ENCODE measurements at regions not wholly inside any gene's neighbourhood (a gene's known extent, or its start where the extent isn't known, plus 50 kb on each side); places are given as distances from the start of the nearest gene placed in this dataset.

DNA sequence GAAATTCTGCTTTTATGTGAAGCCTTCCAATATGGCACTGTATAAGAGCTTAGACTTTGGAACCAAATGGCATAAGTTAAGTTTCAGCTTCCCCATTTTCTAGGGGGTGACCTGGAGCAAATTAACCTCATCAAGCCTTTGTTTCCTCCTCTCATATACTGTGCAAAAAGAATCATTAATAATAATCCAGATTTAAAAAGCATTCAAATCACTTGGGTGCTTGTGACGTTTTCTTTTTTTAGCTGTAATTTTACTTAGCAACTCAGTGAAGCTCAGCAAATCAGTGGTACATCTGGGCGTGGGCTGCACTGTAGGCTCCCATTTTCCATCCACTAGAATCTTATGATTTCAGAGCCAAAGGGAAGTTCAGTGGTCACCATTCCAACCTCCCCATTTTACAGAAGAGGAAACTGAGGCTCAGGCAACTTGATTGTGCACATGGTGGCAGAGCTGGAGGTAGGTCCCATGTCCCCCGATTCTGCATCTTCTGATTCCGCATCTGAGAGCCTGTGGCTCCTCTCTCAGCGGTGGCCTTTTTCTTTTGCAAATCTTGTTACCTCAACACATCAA is 131.2 kb downstream of the SNAPC1 start:
- no peak for DNase-seq

DNA sequence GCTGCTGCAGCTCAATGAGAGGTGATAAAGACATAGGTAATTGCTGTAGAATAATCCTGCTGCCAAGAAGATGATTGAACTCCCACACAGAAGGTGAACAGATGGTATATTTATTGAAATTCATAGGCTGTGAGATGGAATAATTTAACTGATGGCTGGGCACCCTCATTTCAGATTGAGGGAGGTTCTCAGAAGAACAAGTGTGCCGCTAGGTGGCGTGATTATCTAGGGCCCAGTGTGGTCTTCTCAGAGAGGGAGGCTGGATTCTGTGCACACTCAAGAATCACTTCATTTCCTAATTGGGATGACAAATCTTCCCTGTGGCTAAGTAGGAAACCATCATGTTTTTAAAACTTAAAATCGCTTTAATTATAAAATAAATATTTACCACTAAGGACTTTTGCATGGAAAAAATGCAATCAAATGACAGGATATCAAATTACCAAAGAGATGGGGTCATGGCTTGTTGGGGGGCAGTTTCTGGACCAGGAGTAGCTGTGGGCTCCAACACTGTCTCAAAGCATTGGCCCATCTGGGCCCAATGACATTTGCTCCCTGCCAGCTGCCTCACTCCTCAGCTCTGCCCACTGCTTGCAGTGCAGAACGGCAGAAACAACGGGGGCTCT is 132.3 kb downstream of the SNAPC1 start:
- peak; percentile 50 for DNase-seq

DNA sequence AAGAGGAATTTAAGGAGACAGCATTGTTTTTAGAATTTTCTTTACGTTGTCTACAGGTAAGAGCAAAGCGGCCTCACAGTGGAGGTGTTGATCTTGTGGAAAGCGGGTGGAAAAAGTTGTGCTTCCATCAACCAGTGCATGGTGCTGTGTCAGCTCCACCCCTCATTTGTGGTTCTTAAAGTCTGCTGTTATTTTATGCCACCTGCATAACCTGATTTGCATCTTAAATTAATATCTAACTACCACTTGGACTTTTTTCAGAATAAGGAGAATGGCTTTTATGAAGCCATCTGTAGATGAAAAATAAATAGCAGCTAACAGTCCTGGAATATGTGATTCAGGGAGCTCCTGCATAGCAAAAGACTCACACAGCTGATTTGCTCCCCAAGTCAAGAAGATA is 135.1 kb downstream of the SNAPC1 start:
- DNase-seq, result no peak

DNA sequence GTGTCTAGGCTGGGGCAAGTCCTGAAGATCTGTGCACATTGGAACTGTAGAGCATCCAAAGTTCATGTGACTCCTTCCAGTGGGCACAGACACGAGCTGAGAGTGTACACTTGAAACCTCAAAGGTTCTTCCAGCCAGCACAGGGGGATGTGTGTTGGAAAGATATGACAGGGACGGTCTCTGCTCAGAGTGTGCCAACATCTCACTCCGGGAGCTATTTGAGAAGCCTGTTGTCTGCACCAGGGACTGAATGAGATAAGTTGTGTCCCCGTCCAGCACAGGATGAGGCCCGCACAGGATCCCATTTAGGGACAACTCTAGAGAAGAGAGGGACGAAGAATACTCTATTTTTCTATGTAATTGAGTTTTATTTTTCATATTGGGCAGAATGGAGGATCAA is 136.3 kb downstream of the SNAPC1 start:
- DNase-seq, result no peak

DNA sequence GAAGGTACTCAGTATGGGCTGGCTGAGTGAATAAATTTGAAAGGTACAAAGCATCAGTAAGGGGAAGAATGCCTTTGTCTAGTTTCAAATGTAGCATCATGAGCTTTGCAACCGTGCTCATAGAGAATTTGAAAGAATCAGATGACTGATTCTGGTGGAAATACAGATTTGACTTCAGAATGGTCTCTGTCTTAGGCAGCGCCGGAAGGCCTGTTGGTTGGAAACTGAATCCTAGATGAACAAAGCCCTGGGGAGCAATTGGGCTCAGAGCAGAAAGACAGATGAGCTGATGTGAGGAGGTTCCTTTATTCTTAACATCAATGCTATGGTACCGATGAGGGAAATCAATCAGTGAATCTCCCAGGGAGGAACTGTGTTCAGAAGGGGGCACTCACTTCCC is 137.3 kb downstream of the SNAPC1 start:
- DNase-seq, result no peak

DNA sequence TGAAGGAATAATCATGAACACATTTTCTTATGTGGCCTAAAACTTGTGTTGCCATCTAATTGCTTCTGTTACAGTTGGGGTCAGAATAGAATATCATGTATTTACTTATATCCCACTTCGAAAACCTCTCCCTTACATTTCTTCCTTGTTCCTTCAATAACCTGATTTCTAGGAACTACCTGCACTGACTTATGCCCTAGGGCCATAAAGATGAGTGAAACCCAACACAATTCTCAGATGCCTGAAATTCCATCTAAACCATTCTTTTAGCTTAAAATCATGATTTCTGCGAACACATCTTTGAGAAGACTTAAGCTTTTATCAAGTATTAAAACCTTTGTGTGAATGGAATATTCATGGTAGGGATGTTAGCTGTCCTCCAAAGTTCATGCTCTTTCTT is 142.7 kb downstream of the SNAPC1 start:
- no peak for DNase-seq

DNA sequence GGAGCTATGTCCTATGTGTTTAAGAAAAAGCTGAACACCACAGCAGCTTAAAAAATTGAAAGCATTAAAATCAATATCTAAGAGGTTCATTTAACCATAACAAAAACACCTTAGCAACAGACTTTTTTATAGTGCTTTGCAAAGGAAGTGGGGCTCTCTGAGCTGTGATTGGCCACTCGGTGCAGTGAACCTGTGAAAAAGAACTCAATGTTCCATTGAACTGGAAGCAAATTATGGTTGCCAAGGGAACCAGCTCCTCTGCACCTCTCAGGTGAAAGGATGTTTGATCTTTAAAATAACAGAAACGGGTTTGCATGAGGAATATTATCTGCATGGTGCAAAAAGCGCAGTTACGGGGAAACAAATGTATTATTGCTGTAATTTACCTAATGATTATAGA is 149.4 kb downstream of the SNAPC1 start:
- no peak for DNase-seq

DNA sequence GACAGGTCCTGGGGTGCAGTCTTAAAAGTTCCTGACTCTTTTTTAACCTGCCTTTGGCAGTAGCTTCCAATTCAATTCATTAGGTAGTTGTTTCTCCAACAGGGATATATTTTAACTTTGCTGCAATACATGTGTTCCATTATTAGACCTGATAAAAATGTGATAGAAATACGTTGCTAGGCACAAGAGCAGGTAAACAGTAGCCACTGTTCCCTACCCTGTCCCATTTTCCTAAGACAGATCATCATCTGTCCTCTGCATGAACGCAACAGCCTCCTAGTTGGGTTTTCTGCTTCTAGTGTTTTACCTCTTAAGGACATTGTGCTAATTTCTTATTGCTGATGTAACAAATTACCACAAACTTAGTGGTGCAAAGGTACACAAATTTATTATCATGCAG is 156.8 kb downstream of the SNAPC1 start:
- no peak for DNase-seq

DNA sequence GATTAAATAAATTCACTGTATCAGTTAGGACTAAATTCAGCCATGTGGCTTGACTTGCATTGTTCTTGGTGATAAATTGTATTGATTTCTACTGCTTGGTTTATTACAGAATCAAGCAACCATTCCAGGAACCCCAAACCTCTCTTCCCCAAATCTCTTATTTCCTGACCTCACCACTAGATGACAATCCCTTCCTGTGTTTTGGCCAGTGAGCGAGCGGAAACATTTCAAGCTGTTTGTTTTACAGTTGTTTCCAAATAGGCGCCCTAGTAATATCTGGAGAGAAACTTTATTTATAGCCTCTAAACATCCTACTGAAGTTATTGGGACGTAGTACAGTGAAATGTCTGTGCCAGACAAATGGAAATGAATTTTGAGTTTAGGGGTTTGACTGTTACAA is 161.1 kb downstream of the SNAPC1 start:
- peak; percentile 9 for DNase-seq

DNA sequence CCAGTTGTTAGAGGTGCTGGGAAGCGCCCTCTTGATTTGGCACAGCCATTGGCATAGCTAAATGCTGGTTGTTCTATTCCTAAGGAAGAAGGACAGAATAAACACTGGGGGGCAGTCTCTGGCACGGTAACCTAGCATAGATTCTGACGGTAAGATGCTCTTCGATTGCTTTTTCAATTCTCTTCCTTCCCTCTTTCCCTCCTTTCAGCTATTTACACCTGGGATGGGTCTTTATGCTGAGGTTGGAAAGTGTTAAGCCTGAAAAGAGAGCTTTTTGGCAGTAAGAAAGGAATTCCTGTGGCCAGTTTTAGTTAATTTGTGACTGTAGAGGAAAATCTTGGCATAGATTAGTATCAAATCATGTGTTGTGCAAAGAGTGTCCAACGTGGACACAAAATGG is 162.8 kb downstream of the SNAPC1 start:
- peak; percentile 5 for DNase-seq

DNA sequence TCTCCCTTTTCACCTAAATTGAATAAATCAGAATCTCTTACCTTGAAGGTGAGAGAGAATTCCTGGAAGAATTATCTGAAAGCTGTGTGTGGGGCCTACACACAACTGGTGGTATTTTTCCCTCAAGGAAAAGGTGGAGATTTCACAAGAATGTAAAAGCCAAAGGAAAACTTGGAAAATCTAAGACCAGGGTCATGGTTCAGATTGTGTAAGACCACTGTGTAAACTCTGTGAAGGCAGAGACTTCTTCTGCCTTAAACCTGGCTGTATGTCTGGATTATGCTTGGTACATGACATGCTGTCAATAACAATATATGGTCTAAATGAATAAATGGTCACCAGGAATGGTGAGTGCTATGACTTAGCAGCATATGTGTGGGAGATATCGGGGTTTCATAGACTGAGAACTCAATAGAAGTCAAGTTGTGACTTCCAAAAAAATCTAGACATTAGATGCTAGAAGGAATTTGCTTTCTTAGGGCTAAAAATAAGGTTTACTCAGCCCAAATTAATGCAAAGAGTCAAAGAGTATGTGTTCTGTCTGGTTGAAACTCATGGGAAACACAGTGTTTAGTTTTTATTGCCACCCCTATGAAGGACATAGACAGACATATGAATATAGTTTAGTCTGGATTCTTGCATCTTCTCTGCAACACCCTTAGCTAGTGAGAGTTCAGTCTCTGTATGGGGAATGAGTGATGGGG is 163.7 kb downstream of the SNAPC1 start:
- DNase-seq, result peak; percentile 37

DNA sequence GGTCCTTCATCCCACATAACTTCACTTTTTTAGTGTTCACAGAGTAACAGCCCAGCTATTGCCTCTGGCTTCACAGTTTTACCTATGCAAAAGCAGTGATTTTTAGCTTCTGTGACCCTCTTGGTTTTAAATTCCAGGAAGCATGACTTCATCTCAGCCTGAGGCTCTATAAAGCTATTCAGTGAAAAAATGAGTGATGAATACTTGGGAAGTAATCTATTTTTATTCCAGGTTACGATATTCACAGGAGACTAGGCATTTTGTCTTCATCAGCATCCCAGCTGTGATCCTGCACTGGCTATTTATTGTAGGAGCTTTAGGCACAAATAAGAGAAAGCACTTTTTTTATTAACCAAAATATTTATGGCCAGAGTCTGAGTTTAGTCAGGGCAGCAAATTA is 164.8 kb downstream of the SNAPC1 start:
- DNase-seq, result peak; percentile 41

DNA sequence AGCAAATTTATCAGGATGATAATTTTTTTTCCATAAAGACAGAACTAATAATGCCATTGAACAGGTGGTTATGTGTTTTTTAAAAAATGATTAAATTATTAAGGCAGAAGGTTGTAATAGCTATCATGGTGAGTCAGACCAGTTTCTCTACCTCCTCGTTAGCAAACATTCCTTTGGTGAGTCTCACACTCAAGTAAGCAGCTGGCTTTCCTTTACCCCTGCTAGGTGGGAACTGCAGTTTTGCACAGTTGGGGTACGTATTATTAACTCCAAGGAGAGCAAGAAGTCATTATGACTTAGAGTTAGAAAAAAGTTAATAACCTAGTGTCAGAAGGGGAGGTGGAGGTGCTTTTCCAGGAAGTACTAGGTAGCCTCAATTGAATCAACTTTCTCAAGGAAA is 165.3 kb downstream of the SNAPC1 start:
- DNase-seq, result peak; percentile 53

DNA sequence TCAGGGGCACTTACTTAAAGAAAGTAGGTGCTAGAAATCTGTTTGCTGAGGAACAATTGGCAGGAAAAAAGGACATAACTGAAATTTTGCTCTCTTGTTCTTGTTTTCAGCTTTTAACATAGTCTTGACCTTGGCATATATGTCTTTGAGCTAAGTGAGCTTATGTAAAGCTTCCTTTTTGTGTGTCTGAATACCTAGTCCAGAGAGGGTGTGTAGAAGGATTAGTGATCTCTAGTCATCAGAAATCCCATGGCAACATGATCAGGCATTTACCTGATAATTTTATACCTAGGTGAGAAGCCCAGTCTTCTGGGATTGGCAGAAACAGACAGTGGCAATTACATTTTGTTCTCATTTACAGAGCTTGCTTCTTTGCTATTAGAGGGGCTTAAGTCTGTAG is 166.1 kb downstream of the SNAPC1 start:
- DNase-seq, result no peak

DNA sequence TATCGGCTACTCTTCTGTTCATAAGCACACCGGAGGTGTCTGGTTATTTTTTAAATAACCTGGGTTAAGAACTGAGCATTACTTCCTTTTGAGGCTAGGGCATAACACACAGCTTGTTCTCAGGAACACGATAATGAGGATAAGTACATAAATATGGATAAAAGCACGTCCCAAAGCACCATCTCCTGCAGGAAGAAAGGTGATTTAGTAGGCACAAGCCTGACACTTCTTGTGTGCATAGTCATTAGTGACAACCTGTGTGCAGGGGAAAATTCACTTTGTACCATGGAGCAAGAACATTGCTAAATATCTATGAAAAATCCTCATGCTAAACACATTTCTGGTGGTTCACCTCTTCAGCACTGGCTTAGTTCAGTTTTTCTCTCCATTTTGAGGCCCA is 166.5 kb downstream of the SNAPC1 start:
- no peak for DNase-seq

DNA sequence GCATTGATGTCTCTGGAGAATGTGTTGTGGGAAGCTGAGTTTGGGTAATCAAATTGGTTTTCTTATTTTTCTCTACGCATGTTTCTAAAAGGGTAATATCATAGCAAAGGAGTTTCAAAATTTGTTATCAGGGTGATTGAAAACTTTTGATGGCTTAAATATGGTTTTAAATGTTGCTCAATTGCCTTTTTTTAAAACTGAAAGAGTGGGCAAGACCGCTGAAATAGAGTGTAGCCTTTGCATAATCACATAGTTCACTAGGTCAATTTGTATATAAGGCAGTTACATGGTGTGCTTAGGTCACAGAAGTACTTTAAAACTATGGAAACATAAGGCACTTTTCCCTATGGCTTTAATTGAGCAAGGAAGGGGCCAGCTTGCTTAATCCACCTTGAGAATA is 167.4 kb downstream of the SNAPC1 start:
- DNase-seq, result no peak

DNA sequence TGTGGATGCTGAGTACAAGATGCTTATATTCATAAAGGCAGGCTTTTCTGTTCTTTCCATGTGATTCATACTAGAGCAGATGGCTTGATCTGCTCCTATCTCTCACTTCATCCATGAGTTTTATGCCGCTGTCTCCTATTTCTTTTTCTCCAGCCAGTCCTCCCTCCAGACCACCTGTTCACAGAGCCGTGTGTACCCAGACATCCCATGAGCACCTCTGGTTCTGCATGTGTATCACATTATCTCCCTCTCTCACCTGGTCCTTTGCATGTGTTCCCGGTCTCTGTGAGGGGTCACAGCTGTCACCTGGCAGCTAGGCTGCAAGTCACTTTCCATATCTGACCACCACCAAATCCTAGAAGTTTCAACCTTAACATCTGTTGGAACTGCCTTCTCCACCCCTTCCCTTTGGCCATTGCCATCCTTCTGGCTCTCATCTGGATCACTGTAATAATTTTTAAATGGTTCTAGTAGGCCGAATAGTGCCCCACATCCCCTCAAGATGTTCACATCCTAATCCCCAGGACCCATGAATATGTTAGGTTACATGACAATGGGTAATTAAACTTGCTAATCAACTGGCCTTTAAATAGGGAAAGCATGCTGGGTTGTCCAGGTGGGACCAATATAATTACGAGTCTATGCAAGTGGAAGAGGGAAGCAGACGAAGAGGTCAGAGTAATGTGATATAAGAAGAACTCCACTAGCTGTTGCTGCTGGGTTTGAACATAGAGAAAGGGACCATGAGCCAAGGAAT is 168.1 kb downstream of the SNAPC1 start:
- DNase-seq, result no peak

DNA sequence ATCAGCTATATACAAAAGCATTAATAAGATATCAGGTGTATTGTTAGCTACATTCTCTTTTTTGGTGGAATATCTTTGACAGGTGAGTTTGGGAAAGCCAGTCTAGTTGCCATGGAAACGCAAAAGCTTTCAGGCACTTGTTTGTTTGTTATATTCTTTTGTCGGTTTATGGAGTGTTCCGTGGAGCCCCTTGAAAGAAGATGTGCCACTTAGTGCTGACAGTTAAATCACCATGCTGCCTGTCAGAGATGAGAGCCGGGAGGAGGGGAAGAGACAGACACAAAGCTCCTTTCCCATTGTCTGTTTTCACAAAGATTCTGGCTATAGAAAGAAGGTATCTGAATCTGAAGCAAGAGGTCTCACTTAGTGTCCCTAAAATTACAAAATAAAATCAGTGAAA is 170.8 kb downstream of the SNAPC1 start:
- DNase-seq, result no peak

DNA sequence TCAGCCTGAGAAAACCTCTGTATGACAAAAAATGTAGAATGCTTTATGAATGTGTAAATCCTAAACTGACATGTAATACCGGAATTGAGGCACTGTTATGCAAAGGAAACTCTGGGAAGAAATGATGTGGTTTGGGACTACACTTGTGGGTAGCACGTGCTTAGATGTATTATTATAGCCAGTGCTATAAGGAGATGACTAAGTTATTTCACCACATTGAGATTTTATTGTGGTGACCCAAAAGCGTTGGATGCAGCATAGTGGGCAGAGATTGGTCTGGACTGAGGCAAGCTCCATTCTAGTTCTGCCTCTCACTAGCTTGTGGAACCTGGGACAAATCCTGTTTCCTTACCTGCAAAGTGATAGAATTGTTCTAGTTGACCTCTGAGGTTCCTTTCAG is 172.2 kb downstream of the SNAPC1 start:
- DNase-seq, result peak; percentile 86

DNA sequence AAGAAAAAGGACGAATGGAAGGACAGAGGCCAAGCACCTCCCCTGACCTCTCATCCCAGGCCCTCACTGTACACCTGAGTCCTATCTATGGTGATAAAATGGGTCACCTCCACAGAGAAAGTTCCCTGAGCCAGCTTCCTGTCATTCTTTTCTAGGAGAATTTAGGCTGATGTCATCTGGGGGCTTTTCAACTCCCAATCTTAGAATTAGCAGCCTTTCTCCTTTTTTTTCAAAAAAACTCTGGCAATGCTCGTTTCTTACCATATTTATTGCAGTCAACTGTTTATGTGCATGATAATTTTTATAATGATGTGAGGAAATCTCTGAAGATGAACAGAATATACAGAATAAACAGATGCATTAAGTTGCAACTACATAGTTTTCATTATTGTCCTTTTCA is 177.6 kb downstream of the SNAPC1 start:
- no peak for DNase-seq

DNA sequence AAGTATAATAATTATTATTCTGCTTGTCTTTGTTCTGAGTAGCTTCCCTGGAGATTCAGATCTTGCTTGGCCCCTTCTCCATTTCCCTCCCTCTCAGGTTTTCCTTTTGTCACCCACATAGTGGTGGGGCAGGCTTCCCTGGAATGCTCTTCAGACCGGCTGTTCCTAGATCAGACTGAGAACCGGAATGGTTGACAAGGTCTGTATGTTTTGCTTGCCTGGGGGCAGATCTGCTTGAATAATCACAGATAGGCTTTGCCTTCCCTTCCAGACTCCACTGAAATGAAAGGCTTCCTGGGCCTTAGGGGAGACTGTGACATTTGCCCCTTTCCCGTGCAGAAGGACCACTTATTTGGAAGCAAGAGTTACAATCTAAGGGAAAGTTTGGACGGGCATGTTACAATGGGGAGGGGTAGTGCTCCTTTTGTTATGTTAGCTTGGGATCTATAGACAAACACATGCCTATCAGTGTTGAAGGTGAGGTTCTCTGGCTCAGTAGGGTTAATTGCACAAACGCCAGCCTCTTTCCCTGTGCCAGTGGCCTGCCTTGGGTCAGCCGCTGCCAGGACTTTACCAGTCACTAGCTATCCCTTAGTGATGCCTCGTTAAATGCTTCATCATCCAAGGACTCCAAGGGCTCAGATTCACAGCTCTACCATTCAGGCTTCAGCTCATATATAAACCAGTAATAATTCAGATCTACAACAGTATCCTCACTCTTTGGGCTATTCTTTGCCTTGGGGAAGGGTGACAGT is 178.6 kb downstream of the SNAPC1 start:
- DNase-seq, result no peak

DNA sequence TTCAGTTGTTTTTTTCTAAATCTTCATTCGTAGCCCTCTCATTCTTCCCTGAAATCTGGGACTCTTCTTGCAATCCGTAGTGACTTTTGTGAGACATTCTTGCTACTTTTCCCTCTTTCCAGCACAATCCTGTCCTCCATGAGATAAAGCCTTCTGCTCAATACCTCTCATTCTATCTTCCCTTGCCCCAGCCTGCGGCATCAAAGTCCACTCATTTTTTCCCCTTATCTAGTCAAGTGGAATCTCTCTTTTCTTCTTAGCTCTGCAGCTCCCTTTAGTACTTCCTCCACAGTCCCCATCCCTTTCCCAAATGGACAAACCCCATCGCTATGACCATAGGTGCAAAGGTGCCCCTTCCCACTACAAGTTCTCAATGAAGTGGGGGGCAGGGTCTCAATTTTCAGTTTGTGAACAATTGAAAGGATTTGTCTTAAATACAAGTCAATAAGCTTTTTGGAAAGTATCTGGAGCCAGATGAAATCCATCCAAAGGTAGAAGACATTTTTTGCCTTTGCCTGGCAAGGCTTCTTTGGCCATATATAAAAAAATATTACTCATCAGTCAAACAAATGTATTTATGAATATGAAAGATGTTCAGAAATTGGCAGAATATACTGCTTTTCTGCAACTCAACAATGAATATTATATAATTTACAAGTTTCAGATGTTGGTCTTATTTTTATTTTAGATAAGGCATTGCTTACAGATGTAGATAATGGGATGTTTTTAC is 179.4 kb downstream of the SNAPC1 start:
- no peak for DNase-seq

Data from fibroblast of skin of abdomen (primary cell).